Fibroblast of skin of right quadriceps (primary cell): ENCODE measurements at regions not wholly inside any gene's neighbourhood (a gene's known extent, or its start where the extent isn't known, plus 50 kb on each side); places are given as distances from the start of the nearest gene placed in this dataset.
"Not testable (repeated sequence)": the region's sequence is repeated elsewhere in the genome, so short reads cannot be mapped to it uniquely, and the experiment has no call there.

Experiments used
- DNase-seq: peaks from one replicate; pipeline ENCODE4 v3.0.0-alpha.2; 2013

DNA sequence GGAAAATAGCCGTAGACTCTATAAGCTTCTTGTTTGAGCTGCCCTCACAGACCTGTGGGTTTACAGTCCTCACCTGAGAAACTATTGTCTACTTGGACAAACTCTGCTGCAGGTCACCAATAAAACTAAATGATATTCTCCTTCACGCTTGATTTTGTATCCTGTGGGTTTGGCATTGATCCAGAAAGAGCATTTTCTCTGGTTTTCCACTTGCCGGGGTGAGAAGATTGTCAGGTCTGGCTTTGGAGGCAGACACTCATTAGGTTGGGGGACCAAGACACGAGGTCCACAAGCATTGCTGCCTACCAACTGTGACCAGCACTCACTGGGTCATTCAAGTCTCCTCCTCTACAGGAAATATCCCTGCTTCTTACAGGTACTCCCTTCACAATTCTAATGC is 68.5 kb downstream of the CDC14C start:
- DNase-seq = no peak

DNA sequence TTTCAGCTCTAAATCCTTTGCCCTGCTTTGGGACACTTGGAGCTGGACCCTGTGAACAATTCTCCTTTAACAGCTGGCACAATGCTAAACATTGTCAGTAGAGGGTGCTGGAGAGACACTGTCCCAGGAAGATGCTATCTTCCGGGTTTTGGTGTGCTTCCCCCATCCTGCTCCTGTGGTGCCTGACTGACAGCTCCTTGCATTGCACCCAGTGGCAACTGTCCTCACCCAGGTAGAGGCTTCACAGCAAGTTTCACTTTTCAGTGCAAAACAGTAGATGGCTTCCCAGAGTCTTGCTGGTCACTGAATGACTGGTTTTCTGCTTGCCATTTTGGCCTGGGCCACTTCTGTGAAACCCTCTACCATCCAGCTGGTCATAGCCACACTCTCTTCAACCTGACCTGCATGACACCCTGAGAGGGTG is 77.3 kb downstream of the CDC14C start:
- DNase-seq = no peak

DNA sequence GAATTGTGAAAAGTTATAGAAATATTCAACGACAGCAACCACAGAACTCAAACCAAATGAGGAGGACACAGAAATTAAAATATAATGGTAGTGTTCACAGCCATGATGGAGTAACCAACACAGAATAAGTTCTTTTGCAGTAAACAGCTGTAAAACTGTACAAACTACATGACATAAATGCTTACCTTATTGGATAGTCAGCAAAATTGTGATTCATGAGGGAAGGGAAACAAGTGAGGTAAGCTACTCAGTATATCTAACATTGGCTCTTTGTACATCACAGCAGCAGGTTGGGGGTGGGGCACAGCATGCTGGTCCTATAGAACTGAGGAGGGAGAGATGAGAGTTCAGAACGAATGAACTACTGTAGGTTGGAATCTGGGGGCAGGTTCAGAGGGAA is 86.4 kb downstream of the CDC14C start:
- DNase-seq = no peak

DNA sequence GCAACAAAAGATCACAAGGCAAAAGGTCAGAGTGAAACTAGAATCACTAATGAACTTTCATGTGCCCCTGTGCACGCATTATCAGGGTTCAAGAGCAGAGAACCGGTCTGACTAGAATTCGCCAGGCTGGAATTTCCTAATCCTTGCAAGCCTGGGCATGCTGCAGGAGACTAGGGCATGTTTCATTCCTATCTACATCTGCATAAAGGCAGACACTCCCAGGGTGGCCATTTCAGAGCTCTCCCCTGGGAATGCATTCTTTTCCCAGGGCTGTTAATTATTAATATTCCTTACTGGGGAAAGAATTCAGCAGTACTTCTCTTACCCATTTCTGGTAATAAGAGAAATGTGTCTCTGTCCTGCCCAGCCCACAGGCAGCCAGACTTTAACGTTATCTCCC is 90.5 kb downstream of the CDC14C start:
- DNase-seq = no peak

DNA sequence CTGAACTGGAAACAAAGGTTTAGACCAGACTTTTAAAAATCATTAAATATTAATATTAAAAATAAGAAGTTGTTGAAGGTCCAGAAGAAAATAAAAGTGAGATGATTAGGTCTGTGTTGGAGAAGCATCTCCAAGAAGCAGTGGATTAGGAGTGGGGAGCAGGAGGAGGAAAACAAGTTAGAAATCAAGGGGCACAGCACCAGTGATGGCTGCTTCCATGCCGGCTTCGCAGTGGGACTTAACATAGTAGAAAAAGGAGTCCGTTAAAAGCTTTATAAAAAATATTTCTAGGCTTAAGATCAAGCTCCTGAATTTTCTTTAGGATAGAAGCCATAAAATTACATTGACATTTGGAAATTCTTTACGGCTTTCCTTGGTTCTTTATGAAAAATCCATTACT is 95.8 kb downstream of the CDC14C start:
- DNase-seq = no peak

DNA sequence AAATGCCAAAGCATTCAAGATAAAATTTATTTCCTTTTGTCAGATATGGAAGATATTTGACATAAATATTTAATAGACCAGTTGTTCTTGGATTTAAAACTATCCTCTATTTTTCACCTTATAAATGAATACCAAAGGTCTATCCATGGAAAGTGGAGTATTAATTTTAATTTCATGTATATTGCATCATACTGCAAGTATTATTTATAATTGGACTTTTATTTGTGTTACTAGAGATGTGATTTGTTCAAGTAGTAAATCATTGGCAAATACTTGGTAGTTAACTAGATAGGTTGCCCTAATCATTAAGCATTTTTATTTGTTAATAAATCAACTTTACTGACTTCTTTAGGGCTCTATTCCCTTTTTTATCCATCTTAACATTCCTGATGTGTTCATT is 98.1 kb downstream of the CDC14C start:
- no peak for DNase-seq

DNA sequence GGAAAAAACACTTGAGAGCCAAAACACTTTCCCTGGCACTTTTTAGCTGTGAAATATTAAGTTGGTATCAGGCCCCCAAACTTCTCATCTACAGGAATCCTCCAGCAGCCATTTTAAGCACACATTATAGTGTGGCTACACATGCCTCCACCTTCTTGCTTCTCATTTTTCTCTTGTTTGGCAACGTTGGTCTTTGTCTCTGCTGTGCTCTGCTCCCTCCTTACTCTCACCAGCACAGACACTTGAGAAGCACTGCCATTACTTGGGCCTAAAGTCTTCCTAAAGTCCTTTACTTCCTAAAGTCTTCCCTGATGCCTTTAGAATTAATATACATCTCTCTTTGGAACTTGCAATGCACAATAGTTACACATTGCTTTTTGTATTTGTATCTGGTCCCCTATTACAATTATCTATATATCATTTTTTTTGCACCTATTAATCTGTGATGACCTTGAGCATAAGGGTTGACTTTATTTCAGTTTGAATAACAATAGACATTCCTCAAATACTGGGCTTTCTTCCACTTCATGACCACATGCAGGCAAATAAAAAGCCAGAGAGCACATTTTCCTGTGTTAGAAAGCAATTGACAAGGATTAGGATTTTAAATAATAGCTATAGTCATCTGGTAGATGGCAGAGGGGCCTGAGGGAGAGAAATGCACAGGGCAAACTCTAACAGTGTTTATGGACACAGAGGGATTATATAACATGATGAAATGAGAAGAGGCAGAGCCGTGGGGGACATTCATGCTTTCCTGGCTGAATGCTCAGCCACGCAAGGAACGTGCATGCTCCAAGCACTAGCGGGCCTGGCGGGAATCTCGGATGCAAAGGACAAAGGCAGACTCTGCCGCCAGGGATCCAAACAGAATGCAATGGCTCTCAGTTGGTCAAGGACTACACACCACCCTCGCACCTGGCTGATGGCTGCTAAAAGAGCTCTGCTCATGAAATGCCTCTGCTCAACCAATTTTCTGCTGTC is 99.3 kb downstream of the CDC14C start:
- DNase-seq = no peak

DNA sequence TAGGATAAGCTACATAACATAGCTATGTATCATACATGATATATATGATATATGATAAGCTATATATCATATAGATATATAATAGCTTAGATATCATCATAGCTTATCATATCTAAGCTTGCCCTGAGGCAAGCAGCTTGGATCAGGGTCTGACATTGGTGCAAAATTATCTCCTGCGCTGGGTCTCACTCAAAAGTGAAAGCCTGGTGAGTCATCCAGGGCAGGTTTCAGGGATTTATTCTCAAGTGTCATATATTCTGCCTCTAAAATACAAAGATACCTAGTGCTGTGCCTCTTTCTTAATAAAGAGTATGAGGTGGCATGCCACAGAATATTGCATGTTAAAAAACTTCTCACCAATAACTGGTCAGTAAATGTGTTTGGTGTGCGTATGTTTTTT is 105.9 kb downstream of the CDC14C start:
- no peak for DNase-seq

DNA sequence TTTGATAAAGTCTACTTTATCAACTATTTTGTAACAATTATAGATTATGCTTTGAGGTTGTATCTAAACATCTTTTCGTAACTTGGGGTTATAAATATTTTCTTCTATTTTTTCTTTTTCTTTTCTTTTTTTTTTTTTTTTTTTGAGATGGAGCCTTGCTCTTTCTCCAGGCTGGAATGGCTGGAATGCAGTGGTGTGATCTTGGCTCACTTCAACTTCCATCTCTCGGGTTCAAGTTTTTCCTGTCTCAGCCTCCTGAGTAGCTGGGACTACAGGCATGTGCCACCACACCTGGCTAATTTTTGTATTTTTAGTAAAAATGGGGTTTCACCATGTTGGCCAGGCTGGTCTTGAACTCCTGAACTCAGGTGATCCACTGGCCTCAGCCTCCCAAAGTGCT is 108.8 kb downstream of the CDC14C start:
- DNase-seq = not testable (repeated sequence)

DNA sequence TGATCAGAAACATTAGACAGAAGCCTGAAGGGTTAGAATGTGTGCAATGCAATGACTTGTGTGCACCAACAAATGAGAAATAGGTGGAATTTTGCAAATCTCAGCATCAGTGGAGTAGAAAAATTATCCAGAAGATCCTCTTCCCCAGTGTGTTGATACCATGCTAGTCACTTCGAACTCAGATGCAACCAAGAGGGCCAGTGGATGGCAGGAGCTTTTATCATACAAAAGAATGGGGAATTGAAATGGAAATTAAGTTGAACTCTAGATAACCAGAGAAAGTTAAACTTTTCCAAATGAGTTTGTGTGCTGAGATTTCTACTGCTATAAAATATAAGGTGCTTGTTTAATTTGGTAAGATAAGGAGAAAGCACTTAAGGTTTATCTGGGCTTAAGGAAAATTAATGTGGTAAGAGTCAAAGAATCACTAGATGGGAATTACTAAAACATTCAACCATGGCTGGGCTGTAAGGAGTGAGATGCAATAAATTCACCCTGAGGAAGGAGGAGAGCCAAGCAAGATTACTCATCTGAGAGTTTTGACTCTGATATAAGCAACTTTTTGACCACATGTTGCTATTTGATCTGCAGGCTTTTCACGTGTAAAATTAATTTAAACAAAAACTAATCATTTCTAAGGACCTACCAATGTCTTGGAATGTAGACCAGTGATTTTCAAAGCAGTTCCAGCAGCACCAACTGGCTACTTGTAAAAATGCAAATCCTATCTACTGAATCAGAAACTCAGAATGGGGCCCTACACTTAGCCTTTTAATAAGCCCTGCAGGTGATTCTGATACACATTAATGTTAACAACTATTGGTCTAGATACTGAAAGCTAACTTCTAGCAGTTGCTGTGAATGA is 113.2 kb downstream of the CDC14C start:
- no peak for DNase-seq

DNA sequence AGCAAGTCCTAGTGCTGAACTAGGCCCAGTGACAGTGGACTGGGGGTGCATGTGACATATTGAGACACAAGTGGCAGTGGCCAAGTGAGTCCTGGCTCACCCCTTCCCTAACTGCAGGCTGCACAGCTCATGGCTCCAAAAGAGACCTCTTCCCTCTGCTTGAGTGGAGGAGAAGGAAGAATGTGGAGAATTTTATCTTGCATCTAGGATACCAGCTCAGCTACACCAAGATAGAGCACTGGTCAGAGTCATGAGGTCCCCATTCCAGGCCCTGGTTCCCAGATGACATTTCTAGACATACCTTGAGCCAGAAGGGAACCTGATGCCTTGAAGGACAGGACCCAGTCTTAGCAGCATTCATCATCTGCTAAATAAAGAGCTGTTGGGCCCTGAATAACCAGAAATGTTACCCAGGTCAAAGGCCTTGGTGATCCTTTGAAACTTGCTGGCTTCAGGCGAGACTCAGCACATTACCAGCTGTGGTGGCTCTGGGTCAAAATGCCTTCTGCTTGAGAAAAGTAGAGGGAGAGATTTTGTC is 114.5 kb downstream of the CDC14C start:
- DNase-seq = no peak

DNA sequence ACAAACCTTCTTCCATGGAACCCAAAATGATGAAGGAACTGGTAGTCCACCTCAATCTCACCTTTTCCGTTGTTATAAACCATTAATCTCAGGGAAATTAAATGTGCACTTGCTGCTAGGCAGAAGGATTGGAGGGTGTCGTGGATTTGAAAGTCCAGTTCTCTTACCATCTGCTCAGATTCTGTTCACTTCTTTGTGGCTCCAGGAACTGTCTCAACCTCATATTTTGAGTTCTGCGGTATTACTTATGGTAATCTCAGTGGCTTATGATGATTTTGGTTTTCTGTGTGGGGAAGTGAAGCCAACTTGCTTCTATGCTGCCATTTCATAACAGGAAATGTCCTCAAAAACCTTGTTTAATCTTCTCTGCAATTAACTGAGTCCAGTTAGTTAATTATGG is 136.4 kb downstream of the CDC14C start:
- no peak for DNase-seq

DNA sequence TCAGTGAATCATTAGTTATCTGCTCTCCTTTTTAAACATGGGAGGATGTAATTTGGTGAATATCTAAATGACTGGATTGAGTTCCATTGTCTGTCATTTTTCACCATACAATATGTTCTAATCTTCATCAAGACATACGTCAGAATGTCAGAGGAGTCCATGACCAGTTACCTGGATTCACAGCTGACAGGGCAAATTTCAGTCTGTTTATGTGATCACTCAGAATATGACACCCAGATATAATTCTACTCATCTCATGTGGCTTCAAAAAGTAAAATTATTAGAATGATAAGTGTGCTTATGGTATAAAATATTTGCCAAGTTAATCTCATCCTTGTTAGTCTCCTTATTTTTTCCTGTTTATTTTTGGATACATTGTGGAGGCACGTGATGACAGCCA is 150.2 kb downstream of the CDC14C start:
- DNase-seq = no peak

DNA sequence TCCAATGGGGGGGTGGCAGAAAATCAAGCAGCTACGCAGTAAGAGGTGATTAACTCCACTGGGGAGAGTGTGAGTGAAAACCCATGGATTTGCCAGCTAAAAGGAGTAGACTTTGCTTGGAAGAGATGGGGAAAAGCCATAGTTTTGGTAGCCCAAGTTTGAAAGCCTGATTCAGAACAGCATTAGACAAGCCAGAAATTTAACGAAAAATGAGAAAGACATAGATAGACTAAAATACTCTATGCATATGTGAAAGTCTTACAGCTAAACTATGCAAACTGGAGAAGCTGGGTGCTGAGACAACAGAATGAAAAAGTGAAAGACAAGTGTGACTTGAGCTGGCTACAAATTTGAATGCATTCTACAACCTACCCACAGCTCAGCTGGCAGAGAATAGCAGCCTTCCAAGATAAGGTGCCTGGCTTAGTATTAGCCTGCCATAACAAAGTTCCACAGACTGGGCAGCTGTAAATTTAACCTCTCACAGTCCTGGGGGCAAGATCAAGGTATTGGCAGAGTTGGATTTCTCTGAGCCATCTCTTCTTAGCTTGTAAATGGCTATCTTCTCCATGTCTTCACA is 156.6 kb downstream of the CDC14C start:
- DNase-seq = no peak

DNA sequence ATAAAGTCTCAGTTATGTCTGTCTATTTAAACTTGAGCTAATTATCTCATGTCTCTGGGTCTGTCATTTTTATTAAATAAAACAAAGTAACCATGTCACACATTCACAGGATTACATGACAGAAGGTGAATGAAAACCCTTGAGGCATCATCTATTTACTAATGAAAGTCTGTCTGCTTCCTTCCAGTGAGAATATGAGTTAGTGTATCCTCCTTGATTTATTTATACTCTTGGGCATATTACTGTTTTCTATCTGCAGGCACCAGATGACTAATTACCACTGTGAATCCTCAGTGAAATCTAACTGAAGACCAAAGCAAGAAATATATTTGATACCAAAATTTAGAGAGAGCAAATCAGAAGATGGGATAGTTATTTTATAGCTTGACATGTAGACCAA is 163.7 kb downstream of the CDC14C start:
- DNase-seq = no peak

DNA sequence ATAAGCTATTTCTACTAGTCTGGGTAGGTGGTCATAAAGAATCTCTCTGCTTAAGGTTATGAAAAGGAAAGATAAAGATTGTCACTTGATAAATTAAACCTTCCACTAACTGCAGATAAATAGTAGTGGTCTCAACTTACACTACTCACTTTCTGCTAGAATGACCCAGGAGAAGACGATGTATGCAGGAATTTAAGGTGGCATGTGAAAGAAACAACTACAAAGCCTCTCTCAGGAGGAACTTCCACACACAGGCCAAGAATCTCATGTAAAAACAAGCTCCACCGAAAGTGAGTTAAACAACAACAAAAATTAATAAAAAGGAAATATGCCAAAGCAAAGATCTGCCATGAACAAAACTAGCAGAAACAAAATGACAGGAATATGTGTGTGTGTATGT is 165.4 kb downstream of the CDC14C start:
- no peak for DNase-seq

DNA sequence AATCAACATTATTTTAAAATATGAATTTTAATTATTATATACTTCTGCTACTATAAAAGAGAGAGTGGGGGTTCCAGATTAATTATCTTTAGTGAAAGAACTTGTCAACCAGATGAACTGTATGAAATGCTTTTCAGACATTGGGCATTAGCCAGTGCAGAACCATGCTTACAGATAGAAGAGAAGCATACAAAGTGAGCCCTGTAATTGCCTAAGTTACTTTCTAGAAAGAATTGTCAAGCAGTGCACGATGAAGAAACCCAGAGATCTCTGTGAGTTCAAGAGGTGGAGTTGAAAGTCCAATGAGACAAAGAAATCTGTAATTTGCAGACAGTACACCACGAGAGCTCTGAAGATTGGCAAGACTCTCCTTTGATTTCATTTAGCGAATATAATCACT is 166.7 kb downstream of the CDC14C start:
- DNase-seq = no peak

DNA sequence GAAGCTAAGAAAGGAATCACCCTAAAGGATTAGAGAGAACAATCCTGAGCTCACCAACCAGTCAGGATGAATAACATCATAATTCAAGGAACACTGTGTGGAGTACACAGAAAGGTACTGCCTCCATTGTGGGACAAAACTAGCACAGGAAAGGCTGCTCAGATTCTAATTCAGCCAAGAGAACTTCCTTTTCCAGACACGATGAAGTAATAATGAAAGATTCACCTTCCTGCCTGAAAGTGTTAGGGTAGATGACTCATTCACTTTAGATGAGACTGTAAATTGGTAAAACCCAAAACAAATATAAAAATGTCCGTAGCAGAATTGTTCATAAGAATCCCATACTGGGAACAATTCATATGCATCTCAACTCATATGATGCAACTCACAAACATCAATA is 167.2 kb downstream of the CDC14C start:
- no peak for DNase-seq

DNA sequence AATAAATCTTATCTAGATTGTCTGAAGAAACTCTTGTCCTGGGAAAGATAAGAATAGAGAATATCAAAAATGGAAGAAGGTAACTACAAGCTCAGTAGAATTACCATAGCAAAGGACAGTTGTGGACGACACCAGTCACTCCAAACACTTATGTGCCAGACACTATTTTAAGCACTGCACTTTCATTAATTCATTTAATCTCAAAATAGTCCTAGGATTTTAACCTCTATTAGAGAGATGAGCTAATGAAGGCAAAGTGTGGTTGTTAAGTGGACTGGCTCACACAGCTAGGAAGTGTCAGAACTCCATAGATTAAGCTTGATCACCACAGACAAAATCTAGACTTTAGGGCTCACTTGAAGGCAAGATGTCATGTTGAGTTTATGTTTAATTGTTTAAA is 168.9 kb downstream of the CDC14C start:
- DNase-seq = no peak

DNA sequence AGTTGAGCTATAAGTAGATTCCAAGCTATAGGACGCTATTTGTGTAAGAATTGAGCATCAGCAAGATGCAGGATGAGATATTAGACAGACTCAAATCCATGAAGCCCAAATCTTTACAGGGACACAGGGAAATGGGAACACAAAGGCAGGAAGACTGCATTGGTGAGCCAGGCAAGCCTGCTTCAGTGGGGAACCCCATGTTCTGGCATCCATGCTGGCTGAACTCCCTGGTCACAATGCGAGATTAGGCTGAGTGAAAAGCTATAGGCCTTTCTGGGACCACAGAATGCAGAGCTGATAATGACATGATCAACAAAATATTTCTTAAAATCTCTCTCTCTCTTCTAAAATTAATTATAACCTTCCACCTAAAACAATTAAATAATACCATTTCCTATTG is 170.5 kb downstream of the CDC14C start:
- DNase-seq = no peak

DNA sequence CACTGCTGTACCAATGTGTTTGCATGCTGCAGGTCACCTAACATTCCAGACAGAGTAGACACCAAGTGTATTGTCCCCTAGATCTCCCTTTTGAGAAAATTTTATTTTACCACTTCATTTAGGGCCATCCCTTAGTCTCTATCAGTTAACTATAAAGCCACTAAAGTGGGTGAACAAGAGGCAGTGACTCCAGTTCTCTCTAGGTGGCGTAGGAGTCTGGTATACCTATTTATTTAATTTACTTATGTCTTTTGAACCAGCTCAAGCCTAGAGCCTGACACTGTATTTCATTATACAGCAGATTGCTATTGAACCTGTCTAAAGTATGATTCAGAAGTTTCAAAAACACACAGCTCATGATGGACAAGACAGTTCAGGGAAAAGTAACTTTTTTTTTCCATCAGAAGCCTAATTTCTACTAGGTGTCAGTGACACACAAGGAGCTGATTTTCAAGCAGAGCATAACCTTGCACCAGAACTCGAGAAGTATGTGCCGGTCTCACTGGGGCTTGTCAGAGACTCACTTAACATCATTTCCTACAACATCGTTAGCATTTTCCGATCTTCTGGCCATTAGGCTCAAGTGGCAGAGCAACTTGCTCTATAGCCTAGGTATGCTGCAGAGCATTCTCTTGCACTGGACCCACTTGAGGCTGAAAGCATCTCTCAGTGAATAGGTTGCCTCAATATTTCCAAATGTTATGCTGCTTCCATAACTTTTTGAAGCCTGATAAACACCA is 175.4 kb downstream of the CDC14C start:
- DNase-seq = no peak

DNA sequence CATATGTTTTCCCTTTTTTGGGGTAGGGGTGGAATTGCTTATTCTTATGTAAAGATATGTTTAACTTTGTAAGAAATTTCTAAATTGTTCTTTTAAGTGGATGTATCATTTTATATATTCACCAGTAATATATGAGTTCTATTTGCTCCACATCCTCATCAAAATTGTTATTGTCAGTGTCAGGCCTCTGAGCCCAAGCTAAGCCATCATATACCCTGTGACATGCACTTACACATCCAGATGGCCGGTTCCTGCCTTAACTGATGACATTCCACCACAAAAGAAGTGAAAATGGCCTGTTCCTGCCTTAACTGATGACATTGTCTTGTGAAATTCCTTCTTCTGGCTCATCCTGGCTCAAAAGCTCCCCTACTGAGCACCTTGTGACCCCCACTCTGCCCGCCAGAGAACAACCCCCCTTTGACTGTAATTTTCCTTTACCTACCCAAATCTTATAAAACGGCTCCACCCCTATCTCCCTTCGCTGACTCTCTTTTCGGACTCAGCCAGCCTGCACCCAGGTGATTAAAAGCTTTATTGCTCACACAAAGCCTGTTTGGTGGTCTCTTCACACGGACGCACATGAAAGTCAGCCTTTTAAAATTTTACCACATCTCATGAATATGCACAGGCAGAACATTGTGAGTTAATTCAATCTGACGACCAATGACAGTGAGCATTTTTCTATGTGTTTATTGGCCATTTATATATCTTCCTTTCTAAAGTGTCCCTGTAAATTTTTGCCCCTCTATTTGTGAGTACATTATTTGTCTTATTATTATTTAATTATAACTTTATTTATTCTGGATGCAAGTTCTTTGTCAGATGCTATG is 176.8 kb downstream of the CDC14C start:
- DNase-seq = not testable (repeated sequence)
